IMR-90 (cell line): ENCODE measurements at regions not wholly inside any gene's neighbourhood (a gene's known extent, or its start where the extent isn't known, plus 50 kb on each side); places are given as distances from the start of the nearest gene placed in this dataset.

Experiments used
- ATAC-seq: fragments of 200-7000 bp; cut with Tn5 transposase; 2 replicates; pipeline ENCODE4 v1.9.1; 2020; ENCODE audit warnings: low read depth, mild to moderate bottlenecking, moderate library complexity
- BruUV-seq: library from RNA; stranded (reverse); fragments of 400-500 nt; replicated peaks from 2 replicates; lab custom pipeline; 2021; lab: Mats Ljungman, UMichigan
- CTCF ChIA-PET: fragments of 300-600 bp; formaldehyde crosslinking; extraction: SDS; loops from one replicate; lab custom pipeline; 2021; ENCODE audit warnings: antibody characterized with exemption; lab: Yijun Ruan, JAX
- POLR2A ChIA-PET: fragments of 300-600 bp; sonication (Branson Sonifier 250); formaldehyde crosslinking; loops from one replicate; lab custom pipeline; 2022; ENCODE audit warnings: antibody characterized with exemption; ENCODE audit not compliant: unreplicated experiment; lab: Charles Lee
- DNase-seq: peaks from one replicate; pipeline ENCODE4 v3.0.0; 2013
- H2AFZ ChIP-seq: replicated peaks from 2 replicates; pipeline ENCODE3; 2013; ENCODE audit warnings: low read length, mild to moderate bottlenecking; ENCODE audit not compliant: poor library complexity
- H2AK5ac ChIP-seq: 2 replicates; pipeline ENCODE4 v1.6.1; 2013; ENCODE audit warnings: low read depth, low read length, inconsistent platforms
- H2AK9ac ChIP-seq: replicated peaks from 2 replicates; pipeline ENCODE3; 2013; ENCODE audit warnings: mild to moderate bottlenecking, low read depth, low read length, moderate library complexity; ENCODE audit not compliant: poor library complexity
- H2BK120ac ChIP-seq: 2 replicates; pipeline ENCODE4 v1.6.1; 2013; ENCODE audit warnings: low read depth, low read length, inconsistent platforms
- H2BK15ac ChIP-seq: 3 replicates; pipeline ENCODE4 v1.6.1; 2013; ENCODE audit warnings: low read depth, low read length, inconsistent platforms
- H2BK20ac ChIP-seq: 2 replicates; pipeline ENCODE4 v1.6.1; 2013; ENCODE audit warnings: low read depth, mild to moderate bottlenecking, inconsistent platforms, low read length, moderate library complexity
- H2BK5ac ChIP-seq: 2 replicates; pipeline ENCODE4 v1.6.1; 2013; ENCODE audit warnings: mild to moderate bottlenecking, low read depth, low read length, inconsistent platforms; ENCODE audit not compliant: poor library complexity, severe bottlenecking
- H3K14ac ChIP-seq: replicated peaks from 2 replicates; pipeline ENCODE4 v1.6.1; 2013; ENCODE audit warnings: low read depth, low read length, inconsistent platforms
- H3K18ac ChIP-seq: 2 replicates; pipeline ENCODE4 v1.6.1; 2013; ENCODE audit warnings: low read depth, low read length, control low read depth
- H3K23ac ChIP-seq: 2 replicates; pipeline ENCODE4 v1.6.1; 2013; ENCODE audit warnings: low read depth, low read length, inconsistent platforms
- H3K27ac ChIP-seq: 2 replicates; pipeline ENCODE4 v1.5.1; 2013; ENCODE audit warnings: mild to moderate bottlenecking, control low read depth, low read length; ENCODE audit not compliant: insufficient read depth
- H3K27me3 ChIP-seq: 2 replicates; pipeline ENCODE4 v1.6.1; 2013; ENCODE audit warnings: low read length; ENCODE audit not compliant: control insufficient read depth, insufficient read depth
- H3K36me3 ChIP-seq: 2 replicates; pipeline ENCODE4 v1.6.1; 2013; ENCODE audit warnings: low read length, mixed read lengths; ENCODE audit not compliant: control insufficient read depth, insufficient read depth
- H3K4ac ChIP-seq: 2 replicates; pipeline ENCODE4 v1.6.1; 2013; ENCODE audit warnings: low read depth, low read length, inconsistent platforms
- H3K4me1 ChIP-seq: 2 replicates; pipeline ENCODE4 v1.6.1; 2013; ENCODE audit warnings: low read length, mixed read lengths; ENCODE audit not compliant: control insufficient read depth, insufficient read depth
- H3K4me2 ChIP-seq: 2 replicates; pipeline ENCODE4 v1.6.1; 2013; ENCODE audit warnings: low read depth, mild to moderate bottlenecking, control low read depth, low read length, moderate library complexity
- H3K4me3 ChIP-seq: 2 replicates; pipeline ENCODE4 v1.5.1; 2013; ENCODE audit warnings: low read depth, mild to moderate bottlenecking, control low read depth, low read length, moderate library complexity; ENCODE audit not compliant: insufficient read depth
- H3K56ac ChIP-seq: 2 replicates; pipeline ENCODE4 v1.6.1; 2013; ENCODE audit warnings: low read length, inconsistent platforms; ENCODE audit not compliant: insufficient read depth; ENCODE audit errors: extremely low read depth
- H3K79me1 ChIP-seq, 2 experiments: 2 replicates each; pipeline ENCODE4 v1.6.1; 2013; ENCODE audit warnings: low read length in 2 of 2, inconsistent platforms in 1 of 2, low read depth in 1 of 2
- H3K9ac ChIP-seq: 2 replicates; pipeline ENCODE4 v1.6.1; 2013; ENCODE audit warnings: low read depth, low read length, control low read depth
- H3K9me1 ChIP-seq: 2 replicates; pipeline ENCODE4 v1.6.1; 2013; ENCODE audit warnings: low read length, inconsistent platforms; ENCODE audit not compliant: insufficient read depth
- H3K9me3 ChIP-seq: 2 replicates; pipeline ENCODE4 v1.6.1; 2013; ENCODE audit warnings: low read length; ENCODE audit not compliant: control insufficient read depth, insufficient read depth
- H4K20me1 ChIP-seq: 2 replicates; pipeline ENCODE4 v1.6.1; 2013; ENCODE audit warnings: low read length, inconsistent platforms; ENCODE audit not compliant: insufficient read depth
- H4K5ac ChIP-seq: 2 replicates; pipeline ENCODE4 v1.6.1; 2013; ENCODE audit warnings: mild to moderate bottlenecking, low read depth, low read length, control low read depth
- H4K8ac ChIP-seq, 2 experiments: 2 replicates each; pipeline ENCODE4 v1.6.1; 2013; ENCODE audit warnings: low read depth in 2 of 2, low read length in 2 of 2, control low read depth in 1 of 2, inconsistent platforms in 1 of 2
- H4K91ac ChIP-seq: 2 replicates; pipeline ENCODE4 v1.6.1; 2013; ENCODE audit warnings: low read depth, low read length, inconsistent platforms; ENCODE audit not compliant: insufficient read depth
- BHLHE40 ChIP-seq: fragments of 150-350 bp; IDR thresholded peaks from 2 replicates; pipeline ENCODE4 v1.6.1; 2016; ENCODE audit warnings: mild to moderate bottlenecking, low read depth, low read length
- CEBPB ChIP-seq: IDR thresholded peaks from 2 replicates; pipeline ENCODE4 v1.6.1; 2012; ENCODE audit warnings: low read depth, low read length, improper control_type of control experiment
- CHD1 ChIP-seq: IDR thresholded peaks from 2 replicates; pipeline ENCODE4 v1.6.1; 2012; ENCODE audit warnings: low read depth, low read length, improper control_type of control experiment
- FOS ChIP-seq: fragments of 150-350 bp; IDR thresholded peaks from 2 replicates; pipeline ENCODE4 v1.6.1; 2016; ENCODE audit warnings: low read depth, low read length
- MAFK ChIP-seq: IDR thresholded peaks from 2 replicates; pipeline ENCODE4 v1.6.1; 2012; ENCODE audit warnings: low read depth, low read length, improper control_type of control experiment
- MAZ ChIP-seq: IDR thresholded peaks from 2 replicates; pipeline ENCODE4 v1.6.1; 2012; ENCODE audit warnings: low read depth, mild to moderate bottlenecking, low read length, improper control_type of control experiment, moderate library complexity, borderline replicate concordance
- MXI1 ChIP-seq: IDR thresholded peaks from 2 replicates; pipeline ENCODE4 v1.6.1; 2012; ENCODE audit warnings: low read depth, mild to moderate bottlenecking, low read length, moderate library complexity, borderline replicate concordance
- NFE2L2 ChIP-seq: fragments of 150-350 bp; IDR thresholded peaks from 2 replicates; pipeline ENCODE4 v1.6.1; 2016; ENCODE audit warnings: low read depth, mild to moderate bottlenecking, low read length
- POLR2A ChIP-seq: IDR thresholded peaks from 2 replicates; pipeline ENCODE4 v1.6.1; 2012; ENCODE audit warnings: mild to moderate bottlenecking, low read depth, low read length
- RAD21 ChIP-seq: IDR thresholded peaks from 2 replicates; pipeline ENCODE4 v1.6.1; 2012; ENCODE audit warnings: low read length, improper control_type of control experiment
- RCOR1 ChIP-seq: IDR thresholded peaks from 2 replicates; pipeline ENCODE4 v1.6.1; 2012; ENCODE audit warnings: mild to moderate bottlenecking, low read length, improper control_type of control experiment; ENCODE audit not compliant: insufficient replicate concordance
- RFX5 ChIP-seq: IDR thresholded peaks from 2 replicates; pipeline ENCODE4 v1.8.0; 2012; ENCODE audit warnings: low read depth, mild to moderate bottlenecking, low read length, moderate library complexity
- SMC3 ChIP-seq: fragments of 150-350 bp; IDR thresholded peaks from 2 replicates; pipeline ENCODE4 v1.6.1; 2016; ENCODE audit warnings: low read depth, mild to moderate bottlenecking, antibody characterized with exemption, low read length, moderate library complexity
- WGBS, 2 experiments: methylation state at CpG; one replicate each; pipeline versions ENCODE4 v1.1.5 to v1.1.7; 2013; ENCODE audit warnings: missing lambda C conversion rate in 2 of 2; ENCODE audit not compliant: insufficient read length in 1 of 2; ENCODE audit errors: extremely low coverage in 2 of 2; 5-methylcytosine and 5-hydroxymethylcytosine counted together
- dilution Hi-C: fragments of 300-500 bp; cut with HindIII; formaldehyde crosslinking; loops from one replicate; pipeline ENCODE4 v1.14.3; 2018; ENCODE audit warnings: low sequenced_read_pairs; ENCODE audit not compliant: unreplicated experiment
- in situ Hi-C: fragments of 300-500 bp; cut with MboI; formaldehyde crosslinking; loops from 3 replicates; pipeline ENCODE4 v1.14.3; 2019; ENCODE audit warnings: low sequenced_read_pairs, inconsistent platforms, mixed read lengths
- intact Hi-C: fragments of 100-400 bp; cut with micrococcal nuclease; formaldehyde crosslinking; loops from 2 replicates; pipeline ENCODE4 v1.10.0; 2022
- TF ChIP-seq, protein P1 (sequence below): fragments of 150-350 bp; IDR thresholded peaks from 2 replicates; pipeline ENCODE4 v1.6.1; 2017; ENCODE audit warnings: mild to moderate bottlenecking, antibody characterized with exemption, low read length, low read depth
- TF ChIP-seq, protein P2 (sequence below): conservative IDR thresholded peaks from 2 replicates; pipeline ENCODE4 v1.5.1; 2012; ENCODE audit warnings: mild to moderate bottlenecking, low read depth, low read length, improper control_type of control experiment
- TF ChIP-seq, protein P3 (sequence below): fragments of 150-350 bp; IDR thresholded peaks from 2 replicates; pipeline ENCODE4 v1.6.1; 2016; ENCODE audit warnings: low read depth, mild to moderate bottlenecking, low read length, moderate library complexity, borderline replicate concordance

DNA sequence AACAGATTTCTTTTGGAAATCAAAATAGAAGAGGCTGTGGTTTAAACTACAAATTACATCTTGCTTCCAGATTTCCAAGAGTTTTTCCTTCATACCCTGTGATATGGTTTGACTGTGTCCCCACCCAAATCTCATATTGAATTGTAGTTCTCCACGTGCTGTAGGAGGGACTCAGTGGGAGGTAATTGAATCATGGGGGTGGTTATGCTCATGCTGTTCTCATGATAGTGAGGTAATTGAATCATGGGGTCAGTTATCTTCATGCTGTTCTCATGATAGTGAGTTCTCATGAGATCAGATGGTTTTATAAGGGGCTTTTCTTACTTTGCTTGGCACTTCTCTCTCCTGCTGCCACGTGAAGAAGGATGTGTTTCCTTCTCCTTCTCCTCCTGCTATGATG lies 687.0 kb upstream of the ZNF608 start:
- Histone ChIP-seq H4K8ac (no peak overlapping the region), H4K20me1 (no peaks in the 10 kb centered on the region), H3K36me3 (no peaks in the 10 kb centered on the region), H3K9ac (no peak overlapping the region), H3K9me1 (no peaks in the 10 kb centered on the region), H2AK5ac (no peak overlapping the region), H3K14ac (no peak overlapping the region), H3K4me2 (no peak overlapping the region), H2BK15ac (no peak overlapping the region), H3K27me3 (peaks cover 4% of the 10 kb centered on the region; the same call in 1 of the 2 replicates), H3K27ac (no peak overlapping the region), H3K23ac (no peak overlapping the region), H3K4me3 (no peak overlapping the region), H3K4ac (no peak overlapping the region), H2BK20ac (no peak overlapping the region), H2BK5ac (no peak overlapping the region), H2AFZ (no peak overlapping the region), H4K5ac (no peak overlapping the region), H3K79me1 (no peaks in the 10 kb centered on the region), H4K91ac (no peak overlapping the region), H3K9me3 (peaks cover 3% of the 10 kb centered on the region; the same call in 1 of the 2 replicates), H3K56ac (no peak overlapping the region), H3K4me1 (no peaks in the 10 kb centered on the region), H2BK120ac (no peak overlapping the region), H2AK9ac (no peak overlapping the region), H3K18ac (no peak overlapping the region)
- ChIA-PET CTCF (no interaction called here), POLR2A (no interaction called here)
- intact Hi-C loops, result no loop called here
- WGBS, 2 experiments, result no CpG with 5 or more reads among the region's 2 CpGs
- DNase-seq, result no peak
- no TSS peak for BruUV-seq
- no peak for ATAC-seq
- TF ChIP-seq CHD1 (no peak), RFX5 (no peak), SMC3 (no peak), BHLHE40 (no peak), MAFK (no peak), NFE2L2 (no peak), RCOR1 (no peak), MXI1 (no peak), CEBPB (no peak), MAZ (no peak), FOS (no peak), RAD21 (no peak), POLR2A (no peak)
- TF ChIP-seq, protein P1, sequence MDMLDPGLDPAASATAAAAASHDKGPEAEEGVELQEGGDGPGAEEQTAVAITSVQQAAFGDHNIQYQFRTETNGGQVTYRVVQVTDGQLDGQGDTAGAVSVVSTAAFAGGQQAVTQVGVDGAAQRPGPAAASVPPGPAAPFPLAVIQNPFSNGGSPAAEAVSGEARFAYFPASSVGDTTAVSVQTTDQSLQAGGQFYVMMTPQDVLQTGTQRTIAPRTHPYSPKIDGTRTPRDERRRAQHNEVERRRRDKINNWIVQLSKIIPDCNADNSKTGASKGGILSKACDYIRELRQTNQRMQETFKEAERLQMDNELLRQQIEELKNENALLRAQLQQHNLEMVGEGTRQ, result no peak
- TF ChIP-seq, protein P2, sequence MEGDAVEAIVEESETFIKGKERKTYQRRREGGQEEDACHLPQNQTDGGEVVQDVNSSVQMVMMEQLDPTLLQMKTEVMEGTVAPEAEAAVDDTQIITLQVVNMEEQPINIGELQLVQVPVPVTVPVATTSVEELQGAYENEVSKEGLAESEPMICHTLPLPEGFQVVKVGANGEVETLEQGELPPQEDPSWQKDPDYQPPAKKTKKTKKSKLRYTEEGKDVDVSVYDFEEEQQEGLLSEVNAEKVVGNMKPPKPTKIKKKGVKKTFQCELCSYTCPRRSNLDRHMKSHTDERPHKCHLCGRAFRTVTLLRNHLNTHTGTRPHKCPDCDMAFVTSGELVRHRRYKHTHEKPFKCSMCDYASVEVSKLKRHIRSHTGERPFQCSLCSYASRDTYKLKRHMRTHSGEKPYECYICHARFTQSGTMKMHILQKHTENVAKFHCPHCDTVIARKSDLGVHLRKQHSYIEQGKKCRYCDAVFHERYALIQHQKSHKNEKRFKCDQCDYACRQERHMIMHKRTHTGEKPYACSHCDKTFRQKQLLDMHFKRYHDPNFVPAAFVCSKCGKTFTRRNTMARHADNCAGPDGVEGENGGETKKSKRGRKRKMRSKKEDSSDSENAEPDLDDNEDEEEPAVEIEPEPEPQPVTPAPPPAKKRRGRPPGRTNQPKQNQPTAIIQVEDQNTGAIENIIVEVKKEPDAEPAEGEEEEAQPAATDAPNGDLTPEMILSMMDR, result no peak
- TF ChIP-seq, protein P3, sequence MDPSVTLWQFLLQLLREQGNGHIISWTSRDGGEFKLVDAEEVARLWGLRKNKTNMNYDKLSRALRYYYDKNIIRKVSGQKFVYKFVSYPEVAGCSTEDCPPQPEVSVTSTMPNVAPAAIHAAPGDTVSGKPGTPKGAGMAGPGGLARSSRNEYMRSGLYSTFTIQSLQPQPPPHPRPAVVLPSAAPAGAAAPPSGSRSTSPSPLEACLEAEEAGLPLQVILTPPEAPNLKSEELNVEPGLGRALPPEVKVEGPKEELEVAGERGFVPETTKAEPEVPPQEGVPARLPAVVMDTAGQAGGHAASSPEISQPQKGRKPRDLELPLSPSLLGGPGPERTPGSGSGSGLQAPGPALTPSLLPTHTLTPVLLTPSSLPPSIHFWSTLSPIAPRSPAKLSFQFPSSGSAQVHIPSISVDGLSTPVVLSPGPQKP, result no peak
- in situ Hi-C loops, result no loop called here
- dilution Hi-C loops, result no loop called here
